ENCODE measurements at regions not wholly inside any gene's neighbourhood (a gene's known extent, or its start where the extent isn't known, plus 50 kb on each side); places are given as distances from the start of the nearest gene placed in this dataset.
"Not testable (repeated sequence)": the region's sequence is repeated elsewhere in the genome, so short reads cannot be mapped to it uniquely, and the experiment has no call there.

- ATAC-seq, result no peak
- Histone ChIP-seq H3K27me3 (ENCODE audit: insufficient read depth in 3 of 3, low read length in 2 of 3) (no peaks in the 10 kb centered on the region), H3K36me3 (ENCODE audit: insufficient read depth in 1 of 2, low read depth in 1 of 2) (no peaks in the 10 kb centered on the region), H3K9me3 (no peaks in the 10 kb centered on the region), H3K4me1 (no peaks in the 10 kb centered on the region), H3K27ac (no peak overlapping the region), H3K4me3 (no peak overlapping the region)
- WGBS, 3 donors, result 36 to 51% (median 46%) methylated on average over 4 of the region's 4 CpGs
- intact Hi-C loops (cut with DNase I), result no loop called here
- no peak for TF ChIP-seq CTCF (IDR thresholded peaks at IDR 0.05)
- DNase-seq, result no peak
These were observed 666.7 kb upstream of the RAG2 start for GRCh38 chr11:37264783-37265182.

GRCh38 chr11:37264060-37264459 lies 666.0 kb upstream of the RAG2 start:
- Histone ChIP-seq H3K27me3 (ENCODE audit: insufficient read depth in 3 of 3, low read length in 2 of 3) (no peaks in the 10 kb centered on the region), H3K4me3 (no peak overlapping the region), H3K27ac (no peak overlapping the region), H3K4me1 (no peaks in the 10 kb centered on the region), H3K9me3 (no peaks in the 10 kb centered on the region), H3K36me3 (ENCODE audit: insufficient read depth in 1 of 2, low read depth in 1 of 2) (no peaks in the 10 kb centered on the region)
- DNase-seq (no peak), ATAC-seq (no peak)
- 23 to 31% (median 29%) methylated on average over 1 of the region's 1 CpG for WGBS, 3 donors
- intact Hi-C loops (cut with DNase I), result no loop called here
- no peak for TF ChIP-seq CTCF (IDR thresholded peaks at IDR 0.05)

- intact Hi-C loops (cut with DNase I); H3K4me3 ChIP-seq; H3K4me1 ChIP-seq; H3K27ac ChIP-seq; DNase-seq; H3K9me3 ChIP-seq; ATAC-seq; H3K36me3 ChIP-seq (ENCODE audit: insufficient read depth in 1 of 2, low read depth in 1 of 2); H3K27me3 ChIP-seq (ENCODE audit: insufficient read depth in 3 of 3, low read length in 2 of 3): not testable (repeated sequence)
- WGBS, 3 donors, result 85 to 88% (median 85%) methylated on average over 9 of the region's 9 CpGs
These were observed 665.4 kb upstream of the RAG2 start for GRCh38 chr11:37263467-37263866.

GRCh38 chr11:37259734-37260133 lies 661.7 kb upstream of the RAG2 start:
- 56 to 64% (median 62%) methylated on average over 3 of the region's 3 CpGs for WGBS, 3 donors
- no peak for TF ChIP-seq CTCF (IDR thresholded peaks at IDR 0.05)
- DNase-seq (no peak), ATAC-seq (no peak)
- Histone ChIP-seq H3K36me3 (ENCODE audit: insufficient read depth in 1 of 2, low read depth in 1 of 2) (no peaks in the 10 kb centered on the region), H3K27ac (no peak overlapping the region), H3K4me1 (no peaks in the 10 kb centered on the region), H3K27me3 (ENCODE audit: insufficient read depth in 3 of 3, low read length in 2 of 3) (no peaks in the 10 kb centered on the region), H3K4me3 (no peak overlapping the region), H3K9me3 (no peaks in the 10 kb centered on the region)
- intact Hi-C loops (cut with DNase I), result no loop called here

GRCh38 chr11:37248145-37248544 lies 650.1 kb upstream of the RAG2 start:
- H3K27ac ChIP-seq, result no peak overlapping the region
- no peaks in the 10 kb centered on the region for H3K4me1 ChIP-seq
- no peaks in the 10 kb centered on the region for H3K9me3 ChIP-seq
- no peaks in the 10 kb centered on the region for H3K27me3 ChIP-seq (ENCODE audit: insufficient read depth in 3 of 3, low read length in 2 of 3)
- ATAC-seq (no peak), DNase-seq (no peak)
- no peaks in the 10 kb centered on the region for H3K36me3 ChIP-seq (ENCODE audit: insufficient read depth in 1 of 2, low read depth in 1 of 2)
- H3K4me3 ChIP-seq, result no peak overlapping the region
- no peak for TF ChIP-seq CTCF (IDR thresholded peaks at IDR 0.05)
- intact Hi-C loops (cut with DNase I), result no loop called here
- 54 to 64% (median 63%) methylated on average over 2 of the region's 2 CpGs for WGBS, 3 donors

- H3K9me3 ChIP-seq; H3K36me3 ChIP-seq (ENCODE audit: insufficient read depth in 1 of 2, low read depth in 1 of 2); DNase-seq; H3K4me1 ChIP-seq; H3K4me3 ChIP-seq; H3K27me3 ChIP-seq (ENCODE audit: insufficient read depth in 3 of 3, low read length in 2 of 3); intact Hi-C loops (cut with DNase I); ATAC-seq; H3K27ac ChIP-seq: not testable (repeated sequence)
- WGBS, 3 donors, result 87 to 95% (median 89%) methylated on average over 13 to 15 of the region's 15 CpGs
These were observed 648.1 kb upstream of the RAG2 start for GRCh38 chr11:37246092-37246491.

All from psoas muscle (tissue), 7 donors.